A673 (cell line): ENCODE measurements at regions not wholly inside any gene's neighbourhood (a gene's known extent, or its start where the extent isn't known, plus 50 kb on each side); places are given as distances from the start of the nearest gene placed in this dataset.

Experiments
- BruUV-seq: library from RNA; stranded (reverse); fragments of 400-500 nt; replicated peaks from 2 replicates; lab custom pipeline; 2021; lab: Mats Ljungman, UMichigan
- CTCF ChIA-PET: fragments of 300-600 bp; sonication (Branson Sonifier 250); formaldehyde crosslinking; loops from one replicate; lab custom pipeline; 2022; ENCODE audit warnings: antibody characterized with exemption; lab: Charles Lee
- POLR2A ChIA-PET: fragments of 300-600 bp; sonication (Branson Sonifier 250); formaldehyde crosslinking; loops from one replicate; lab custom pipeline; 2022; ENCODE audit warnings: antibody characterized with exemption; ENCODE audit not compliant: low non-redundant PET; lab: Charles Lee
- DNase-seq: peaks from one replicate; pipeline ENCODE4 v3.0.0-alpha.2; 2015; ENCODE audit warnings: low spot score
- H3K27ac ChIP-seq: fragments of 200-600 bp; sonication (generic); 2 replicates; pipeline ENCODE4 v1.5.1; 2016; ENCODE audit warnings: mixed run types, low read depth, mild to moderate bottlenecking, mixed read lengths, antibody characterized with exemption, low read length; ENCODE audit not compliant: poor library complexity, severe bottlenecking
- H3K27me3 ChIP-seq: fragments of 200-600 bp; sonication (generic); replicated peaks from 2 replicates; pipeline ENCODE4 v1.6.1; 2017; ENCODE audit warnings: mixed run types, low read depth, mild to moderate bottlenecking, mixed read lengths, antibody characterized with exemption, low read length; ENCODE audit not compliant: insufficient read depth, poor library complexity
- H3K36me3 ChIP-seq: fragments of 200-600 bp; sonication (generic); 2 replicates; pipeline ENCODE4 v1.6.1; 2016; ENCODE audit warnings: mixed run types, mild to moderate bottlenecking, mixed read lengths, antibody characterized with exemption, low read length; ENCODE audit not compliant: insufficient read depth, poor library complexity, severe bottlenecking
- H3K4me1 ChIP-seq: fragments of 200-600 bp; sonication (generic); 2 replicates; pipeline ENCODE4 v1.6.1; 2017; ENCODE audit warnings: mixed run types, mild to moderate bottlenecking, mixed read lengths, antibody characterized with exemption, low read length; ENCODE audit not compliant: insufficient read depth, poor library complexity, severe bottlenecking
- H3K4me3 ChIP-seq: fragments of 200-600 bp; sonication (generic); 2 replicates; pipeline ENCODE4 v1.5.1; 2016; ENCODE audit warnings: low read depth, mixed run types, mild to moderate bottlenecking, mixed read lengths, low read length; ENCODE audit not compliant: poor library complexity, severe bottlenecking
- H3K9me3 ChIP-seq: fragments of 200-600 bp; sonication (generic); 2 replicates; pipeline ENCODE4 v1.6.1; 2016; ENCODE audit warnings: mixed run types, low read depth, mild to moderate bottlenecking, mixed read lengths, antibody characterized with exemption, low read length; ENCODE audit not compliant: poor library complexity, severe bottlenecking
- CTCF ChIP-seq: fragments of 300-800, 200-600 bp; sonication (generic); conservative IDR thresholded peaks from 2 replicates; pipeline ENCODE4 v1.5.1; 2017; ENCODE audit warnings: low read depth, mild to moderate bottlenecking, antibody characterized with exemption, low read length, moderate library complexity, mixed read lengths
- EZH2 ChIP-seq: fragments of 200-600 bp; sonication (generic); IDR thresholded peaks from 2 replicates; pipeline ENCODE4 v1.6.1; 2017; ENCODE audit warnings: borderline replicate concordance, low read depth, mild to moderate bottlenecking, mixed read lengths, antibody characterized with exemption, low read length; ENCODE audit not compliant: poor library complexity, severe bottlenecking
- intact Hi-C: fragments of 100-400 bp; cut with micrococcal nuclease; formaldehyde crosslinking; loops from one replicate; pipeline ENCODE4 v1.10.0; 2022; ENCODE audit not compliant: unreplicated experiment

GRCh38 chr9:115520646-115521045 lies 402.7 kb upstream of the TNC start:
- intact Hi-C loops = loop anchor here (5.0 kb wide), 3 partner anchors 293 to 783 kb away; no protein-coding TSS in a partner anchor
- BruUV-seq = no TSS peak
- Histone ChIP-seq H3K4me1 (peaks cover 18% of the 10 kb centered on the region), H3K9me3 (no peaks in the 10 kb centered on the region), H3K27ac (no peak overlapping the region), H3K27me3 (no peaks in the 10 kb centered on the region), H3K36me3 (no peaks in the 10 kb centered on the region), H3K4me3 (no peak overlapping the region)
- ChIA-PET CTCF (no interaction called here), POLR2A (no interaction called here)
- DNase-seq = no peak
- TF ChIP-seq EZH2 = no peak
- no peak for TF ChIP-seq CTCF

- ChIA-PET POLR2A (no interaction called here), CTCF (no interaction called here)
- Histone ChIP-seq H3K36me3 (no peaks in the 10 kb centered on the region), H3K4me1 (peaks cover 21% of the 10 kb centered on the region), H3K27ac (no peak overlapping the region), H3K4me3 (no peak overlapping the region), H3K9me3 (no peaks in the 10 kb centered on the region), H3K27me3 (no peaks in the 10 kb centered on the region)
- DNase-seq = no peak
- intact Hi-C loops = loop anchor here (5.0 kb wide), 3 partner anchors 296 to 786 kb away; no protein-coding TSS in a partner anchor
- BruUV-seq = no TSS peak
- no peak for TF ChIP-seq CTCF
- TF ChIP-seq EZH2 = no peak
Measured at GRCh38 chr9:115522912-115523311, 405.0 kb upstream of the TNC start.

- TF ChIP-seq EZH2 = no peak
- TF ChIP-seq CTCF = peak; percentile 89
- Histone ChIP-seq H3K9me3 (no peaks in the 10 kb centered on the region), H3K27ac (peak overlapping the region; percentile 68), H3K27me3 (no peaks in the 10 kb centered on the region), H3K4me1 (peaks cover 21% of the 10 kb centered on the region), H3K4me3 (no peak overlapping the region), H3K36me3 (no peaks in the 10 kb centered on the region)
- intact Hi-C loops = loop anchor here (1.0 to 5.0 kb wide), 5 partner anchors 110 to 787 kb away; no protein-coding TSS in a partner anchor
- ChIA-PET CTCF (interaction anchor here (0.8 kb wide), 1 partner anchor 304 kb away, joined by 3 read pairs; no protein-coding TSS in a partner anchor), POLR2A (interaction anchor here (0.7 kb wide), 1 partner anchor 1027 kb away, joined by 3 read pairs; no protein-coding TSS in a partner anchor)
- no TSS peak for BruUV-seq
- peak; percentile 95 for DNase-seq
Measured at GRCh38 chr9:115524453-115525059, 406.6 kb upstream of the TNC start.
